Gastrocnemius medialis (tissue), 4 donors: ENCODE measurements at regions not wholly inside any gene's neighbourhood (a gene's known extent, or its start where the extent isn't known, plus 50 kb on each side); places are given as distances from the start of the nearest gene placed in this dataset.

Experiments used
- ATAC-seq, 2 donors: fragments of 150-250 bp; one replicate each; pipeline ENCODE4 v1.9.1; 2016
- DNase-seq, 2 donors: peaks; one replicate each; pipeline ENCODE4 v3.0.0-alpha.2; 2019
- H3K27ac ChIP-seq, 4 donors: fragments of 200-600 bp; sonication (generic); 1 replicate in 1 of 4; 2 replicates in 3 of 4; pipeline ENCODE4 v1.5.1; 2016 to 2018; ENCODE audit warnings: mild to moderate bottlenecking in 2 of 4, moderate library complexity in 1 of 4
- H3K27me3 ChIP-seq, 3 donors: fragments of 200-600 bp; sonication (generic) in 2 of 3; 1 replicate in 1 of 3; 2 replicates in 2 of 3; pipeline versions ENCODE4 v1.5.1 to v1.6.0; 2016 to 2019; ENCODE audit warnings: mild to moderate bottlenecking in 1 of 3, moderate library complexity in 1 of 3
- H3K36me3 ChIP-seq, 2 donors: fragments of 200-600 bp; sonication (generic) in 1 of 2; one replicate each; pipeline ENCODE4 v1.5.1; 2017 to 2018
- H3K4me1 ChIP-seq, 2 donors: fragments of 200-600 bp; sonication (generic) in 1 of 2; one replicate each; pipeline ENCODE4 v1.5.1; 2016 to 2017; ENCODE audit warnings: mild to moderate bottlenecking in 2 of 2
- H3K4me3 ChIP-seq, 4 donors: fragments of 200-600 bp; sonication (generic) in 3 of 4; 1 replicate in 1 of 4; 2 replicates in 3 of 4; pipeline ENCODE4 v1.5.1; 2016 to 2019; ENCODE audit warnings: mild to moderate bottlenecking in 2 of 4
- H3K9me3 ChIP-seq, 3 donors: fragments of 200-600 bp; sonication (generic) in 2 of 3; 1 replicate in 1 of 3; 2 replicates in 2 of 3; pipeline ENCODE4 v1.5.1; 2016 to 2019
- POLR2A ChIP-seq, 2 donors: fragments of 450-650 bp; IDR thresholded peaks; one replicate each; pipeline ENCODE4 v1.6.1; 2017; ENCODE audit warnings: antibody characterized with exemption in 2 of 2, mild to moderate bottlenecking in 2 of 2, moderate library complexity in 2 of 2
- in situ Hi-C, 4 donors: fragments of 200-750 bp; cut with MboI; loops; one replicate each; pipeline versions ENCODE4 v1.15.0 to v1.8.0; 2017; ENCODE audit warnings: low sequenced_read_pairs in 4 of 4
- intact Hi-C: fragments of 100-400 bp; cut with DNase I; formaldehyde crosslinking; loops from one replicate; pipeline ENCODE4 v1.15.1; 2023; ENCODE audit warnings: low total_unique reads
- TF ChIP-seq, protein P1 (sequence below), 5 experiments: fragments of 450-650 bp in 3 of 5; fragments of 200-600 bp in 2 of 5; sonication (generic) in 2 of 5; IDR thresholded peaks in 4 of 5; conservative IDR thresholded peaks in 1 of 5; 1 replicate in 4 of 5; 2 replicates in 1 of 5; pipeline ENCODE4 v1.5.1; 2016 to 2019; ENCODE audit warnings: antibody characterized with exemption in 5 of 5, mild to moderate bottlenecking in 3 of 5, moderate library complexity in 3 of 5

DNA sequence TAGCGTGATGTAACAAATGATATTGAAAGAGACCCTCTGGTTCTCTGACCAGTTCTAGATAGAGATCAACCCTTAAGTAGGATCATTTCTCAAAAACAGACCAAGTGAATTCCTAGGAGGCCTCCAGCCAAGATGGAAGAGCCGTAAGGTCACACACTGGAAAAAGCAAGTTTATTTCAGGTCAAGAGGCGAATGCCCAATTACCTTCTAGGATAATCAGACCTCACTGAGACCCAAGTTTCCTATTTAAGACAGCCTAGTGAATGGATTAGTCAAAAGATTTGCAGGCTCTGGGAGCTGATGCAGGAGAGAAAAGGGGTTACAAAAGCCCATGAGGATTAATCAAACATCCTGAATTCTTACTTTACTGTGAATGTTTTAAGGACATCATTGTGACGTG lies 486.1 kb upstream of the NRP1 start:
- no peak overlapping the region for H3K27ac ChIP-seq
- TF ChIP-seq POLR2A (IDR thresholded peaks at IDR 0.05) = no peak
- TF ChIP-seq, protein P1, sequence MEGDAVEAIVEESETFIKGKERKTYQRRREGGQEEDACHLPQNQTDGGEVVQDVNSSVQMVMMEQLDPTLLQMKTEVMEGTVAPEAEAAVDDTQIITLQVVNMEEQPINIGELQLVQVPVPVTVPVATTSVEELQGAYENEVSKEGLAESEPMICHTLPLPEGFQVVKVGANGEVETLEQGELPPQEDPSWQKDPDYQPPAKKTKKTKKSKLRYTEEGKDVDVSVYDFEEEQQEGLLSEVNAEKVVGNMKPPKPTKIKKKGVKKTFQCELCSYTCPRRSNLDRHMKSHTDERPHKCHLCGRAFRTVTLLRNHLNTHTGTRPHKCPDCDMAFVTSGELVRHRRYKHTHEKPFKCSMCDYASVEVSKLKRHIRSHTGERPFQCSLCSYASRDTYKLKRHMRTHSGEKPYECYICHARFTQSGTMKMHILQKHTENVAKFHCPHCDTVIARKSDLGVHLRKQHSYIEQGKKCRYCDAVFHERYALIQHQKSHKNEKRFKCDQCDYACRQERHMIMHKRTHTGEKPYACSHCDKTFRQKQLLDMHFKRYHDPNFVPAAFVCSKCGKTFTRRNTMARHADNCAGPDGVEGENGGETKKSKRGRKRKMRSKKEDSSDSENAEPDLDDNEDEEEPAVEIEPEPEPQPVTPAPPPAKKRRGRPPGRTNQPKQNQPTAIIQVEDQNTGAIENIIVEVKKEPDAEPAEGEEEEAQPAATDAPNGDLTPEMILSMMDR (IDR thresholded peaks at IDR 0.05 in 4 of 5, conservative IDR thresholded peaks at IDR 0.05 in 1 of 5) = no peak
- H3K4me3 ChIP-seq = no peak overlapping the region
- H3K36me3 ChIP-seq = no peaks in the 10 kb centered on the region
- in situ Hi-C loops = no loop called here
- H3K4me1 ChIP-seq = peaks cover 0 to 3% of the 10 kb centered on the region in 2 donors
- ATAC-seq = no peak
- DNase-seq = no peak
- intact Hi-C loops = no loop called here
- H3K9me3 ChIP-seq = no peaks in the 10 kb centered on the region
- no peaks in the 10 kb centered on the region for H3K27me3 ChIP-seq

DNA sequence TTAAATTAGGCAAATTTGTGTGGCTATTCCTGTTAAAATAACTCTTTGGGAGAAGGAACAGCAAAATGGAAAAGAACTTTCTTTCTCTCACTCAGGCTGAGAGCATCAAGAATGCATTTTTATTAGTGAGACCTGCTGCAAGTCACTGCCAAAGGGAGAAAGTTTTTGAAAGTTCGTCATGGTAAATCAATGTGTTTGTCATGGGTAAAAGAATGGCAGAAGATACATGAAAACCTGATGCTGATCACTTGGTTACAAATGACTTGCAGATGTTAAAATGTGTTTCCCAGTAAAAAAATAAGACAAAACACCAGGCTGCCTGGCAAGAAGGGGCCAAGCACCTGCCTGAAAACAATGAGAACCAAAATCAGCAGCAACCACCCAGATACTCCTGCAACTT lies 484.7 kb upstream of the NRP1 start:
- Histone ChIP-seq H3K27me3 (no peaks in the 10 kb centered on the region), H3K36me3 (no peaks in the 10 kb centered on the region), H3K9me3 (no peaks in the 10 kb centered on the region), H3K4me3 (no peak overlapping the region), H3K4me1 (peaks cover 0 to 3% of the 10 kb centered on the region in 2 donors), H3K27ac (no peak overlapping the region)
- intact Hi-C loops = no loop called here
- TF ChIP-seq, protein P1 (IDR thresholded peaks at IDR 0.05 in 4 of 5, conservative IDR thresholded peaks at IDR 0.05 in 1 of 5) = no peak
- TF ChIP-seq POLR2A (IDR thresholded peaks at IDR 0.05) = no peak
- ATAC-seq (no peak), DNase-seq (no peak)
- in situ Hi-C loops = no loop called here

- Histone ChIP-seq H3K4me1 (peaks cover 0 to 3% of the 10 kb centered on the region in 2 donors), H3K36me3 (no peaks in the 10 kb centered on the region), H3K9me3 (no peaks in the 10 kb centered on the region), H3K27me3 (no peaks in the 10 kb centered on the region), H3K4me3 (no peak overlapping the region), H3K27ac (no peak overlapping the region)
- no peak for TF ChIP-seq POLR2A (IDR thresholded peaks at IDR 0.05)
- TF ChIP-seq, protein P1 (IDR thresholded peaks at IDR 0.05 in 4 of 5, conservative IDR thresholded peaks at IDR 0.05 in 1 of 5) = no peak
- ATAC-seq (no peak), DNase-seq (no peak)
- intact Hi-C loops = no loop called here
- in situ Hi-C loops = no loop called here
These were observed 483.9 kb upstream of the NRP1 start for GRCh38 chr10:33818343-33818742.

DNA sequence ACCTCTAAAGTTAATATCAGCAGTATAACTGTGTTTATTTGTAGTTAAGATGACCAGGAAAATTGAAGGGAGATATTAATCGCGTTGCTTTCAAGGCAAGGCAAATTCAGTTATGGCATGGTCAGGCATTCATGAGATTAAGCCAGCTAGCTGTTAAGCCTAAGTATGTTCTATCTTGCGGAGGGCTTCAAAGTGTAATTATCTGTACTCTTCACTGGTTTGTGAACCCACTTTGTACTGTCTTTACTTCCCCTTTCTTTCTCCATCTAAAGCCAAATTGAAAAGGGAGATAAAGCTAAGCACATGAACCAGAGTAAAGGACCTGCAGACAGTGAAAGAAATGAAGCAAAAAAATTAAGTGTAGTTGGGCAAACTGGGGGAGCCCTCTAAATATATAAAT lies 483.1 kb upstream of the NRP1 start:
- TF ChIP-seq, protein P1 (IDR thresholded peaks at IDR 0.05 in 4 of 5, conservative IDR thresholded peaks at IDR 0.05 in 1 of 5) = no peak
- no peak for TF ChIP-seq POLR2A (IDR thresholded peaks at IDR 0.05)
- peaks cover 0 to 3% of the 10 kb centered on the region in 2 donors for H3K4me1 ChIP-seq
- DNase-seq (no peak), ATAC-seq (no peak)
- H3K27me3 ChIP-seq = no peaks in the 10 kb centered on the region
- H3K4me3 ChIP-seq = no peak overlapping the region
- intact Hi-C loops = no loop called here
- no peaks in the 10 kb centered on the region for H3K9me3 ChIP-seq
- H3K27ac ChIP-seq = no peak overlapping the region
- H3K36me3 ChIP-seq = no peaks in the 10 kb centered on the region
- in situ Hi-C loops = no loop called here

DNA sequence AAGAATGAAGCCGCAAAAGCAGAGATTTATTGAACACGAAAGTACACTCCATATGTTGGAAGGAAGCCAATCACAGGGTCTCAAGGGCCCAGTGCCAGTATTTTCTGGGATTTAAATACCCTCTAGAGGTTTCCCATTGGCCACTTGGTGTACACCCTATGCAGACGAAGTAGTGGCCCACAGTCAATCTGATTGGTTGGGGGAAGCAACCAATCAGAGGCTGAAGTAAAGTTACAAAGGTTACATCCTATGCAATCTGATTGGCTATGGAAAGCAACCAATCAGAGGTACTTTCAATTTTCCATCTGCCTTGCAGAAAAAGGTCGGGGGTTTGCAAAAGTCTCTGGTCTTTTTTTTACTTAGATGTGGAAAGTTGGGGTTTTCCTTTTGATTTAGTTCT lies 481.3 kb upstream of the NRP1 start:
- H3K4me3 ChIP-seq = no peak overlapping the region
- H3K36me3 ChIP-seq = no peaks in the 10 kb centered on the region
- intact Hi-C loops (no loop called here), in situ Hi-C loops (no loop called here)
- TF ChIP-seq POLR2A (IDR thresholded peaks at IDR 0.05) = no peak
- TF ChIP-seq, protein P1 (IDR thresholded peaks at IDR 0.05 in 4 of 5, conservative IDR thresholded peaks at IDR 0.05 in 1 of 5) = no peak
- H3K27ac ChIP-seq = no peak overlapping the region
- H3K4me1 ChIP-seq = peaks cover 0 to 3% of the 10 kb centered on the region in 2 donors
- no peak for ATAC-seq
- H3K9me3 ChIP-seq = no peaks in the 10 kb centered on the region
- no peak for DNase-seq
- H3K27me3 ChIP-seq = no peaks in the 10 kb centered on the region
